ENCODE measurements at regions not wholly inside any gene's neighbourhood (a gene's known extent, or its start where the extent isn't known, plus 50 kb on each side); places are given as distances from the start of the nearest gene placed in this dataset.

DNA sequence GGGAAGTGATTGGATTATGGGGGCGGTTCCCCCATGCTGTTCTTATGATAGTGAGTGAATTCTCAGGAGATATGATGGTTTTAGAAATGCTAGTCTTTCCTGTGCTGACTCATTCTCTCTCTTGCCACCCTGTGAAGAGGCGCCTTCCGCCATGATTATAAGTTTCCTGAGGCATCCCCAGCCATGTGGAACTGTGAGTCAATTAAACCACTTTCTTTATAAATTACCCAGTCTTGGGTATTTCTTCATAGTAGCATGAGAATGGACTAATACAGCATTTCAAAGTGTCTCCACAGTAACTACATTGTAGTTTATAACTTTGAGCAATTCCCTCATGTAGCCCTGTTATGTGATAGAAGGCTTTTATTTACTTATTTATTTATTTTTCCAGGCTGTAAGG is 128.8 kb upstream of the CHRNA7 start:
- DNase-seq (ENCODE audit: low read depth, low spot score): no peak
- peaks cover 8% of the 10 kb centered on the region for H3K9me3 ChIP-seq (ENCODE audit: control insufficient read depth, insufficient read depth, low read length)
- no peaks in the 10 kb centered on the region for H3K27me3 ChIP-seq (ENCODE audit: control insufficient read depth, insufficient read depth, low read length)
- H3K27ac ChIP-seq (ENCODE audit: low read depth, low read length): no peak overlapping the region
- CTCF ChIA-PET: no interaction called here
- no peak overlapping the region for H3K4me3 ChIP-seq (ENCODE audit: low read depth, low read length)
- POLR2A ChIA-PET: no interaction called here
- TF ChIP-seq, protein P1, sequence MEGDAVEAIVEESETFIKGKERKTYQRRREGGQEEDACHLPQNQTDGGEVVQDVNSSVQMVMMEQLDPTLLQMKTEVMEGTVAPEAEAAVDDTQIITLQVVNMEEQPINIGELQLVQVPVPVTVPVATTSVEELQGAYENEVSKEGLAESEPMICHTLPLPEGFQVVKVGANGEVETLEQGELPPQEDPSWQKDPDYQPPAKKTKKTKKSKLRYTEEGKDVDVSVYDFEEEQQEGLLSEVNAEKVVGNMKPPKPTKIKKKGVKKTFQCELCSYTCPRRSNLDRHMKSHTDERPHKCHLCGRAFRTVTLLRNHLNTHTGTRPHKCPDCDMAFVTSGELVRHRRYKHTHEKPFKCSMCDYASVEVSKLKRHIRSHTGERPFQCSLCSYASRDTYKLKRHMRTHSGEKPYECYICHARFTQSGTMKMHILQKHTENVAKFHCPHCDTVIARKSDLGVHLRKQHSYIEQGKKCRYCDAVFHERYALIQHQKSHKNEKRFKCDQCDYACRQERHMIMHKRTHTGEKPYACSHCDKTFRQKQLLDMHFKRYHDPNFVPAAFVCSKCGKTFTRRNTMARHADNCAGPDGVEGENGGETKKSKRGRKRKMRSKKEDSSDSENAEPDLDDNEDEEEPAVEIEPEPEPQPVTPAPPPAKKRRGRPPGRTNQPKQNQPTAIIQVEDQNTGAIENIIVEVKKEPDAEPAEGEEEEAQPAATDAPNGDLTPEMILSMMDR (IDR thresholded peaks at IDR 0.05; ENCODE audit: low read depth, low read length): no peak

DNA sequence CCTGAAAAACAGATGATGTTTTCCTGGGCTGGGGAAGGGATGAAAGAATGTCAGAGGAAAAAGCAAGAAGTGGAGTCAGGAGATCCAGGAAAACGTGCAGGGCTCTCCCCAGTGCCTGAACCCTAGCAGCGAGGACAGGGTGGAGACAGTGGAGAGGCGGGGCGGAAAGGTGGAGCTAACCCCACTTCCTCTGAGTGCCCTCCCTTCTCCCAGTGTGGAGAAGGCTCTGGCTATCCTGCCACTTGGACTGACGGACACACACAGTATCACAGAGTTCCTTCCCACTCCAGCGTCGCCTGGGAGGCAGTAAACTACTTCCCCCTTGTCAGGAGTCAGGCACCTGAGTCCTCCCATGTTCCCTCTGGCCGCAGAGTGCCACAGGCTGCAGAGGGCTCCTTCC is 125.3 kb upstream of the CHRNA7 start:
- Histone ChIP-seq H3K4me3 (ENCODE audit: low read depth, low read length) (no peak overlapping the region), H3K27ac (ENCODE audit: low read depth, low read length) (no peak overlapping the region), H3K9me3 (ENCODE audit: control insufficient read depth, insufficient read depth, low read length) (peaks cover 30% of the 10 kb centered on the region), H3K27me3 (ENCODE audit: control insufficient read depth, insufficient read depth, low read length) (no peaks in the 10 kb centered on the region)
- DNase-seq (ENCODE audit: low read depth, low spot score): no peak
- ChIA-PET CTCF (interaction anchor here (1.3 kb wide), 1 partner anchor 334 kb away, joined by 3 read pairs; no protein-coding TSS in a partner anchor), POLR2A (no interaction called here)
- TF ChIP-seq, protein P1 (IDR thresholded peaks at IDR 0.05; ENCODE audit: low read depth, low read length): no peak

DNA sequence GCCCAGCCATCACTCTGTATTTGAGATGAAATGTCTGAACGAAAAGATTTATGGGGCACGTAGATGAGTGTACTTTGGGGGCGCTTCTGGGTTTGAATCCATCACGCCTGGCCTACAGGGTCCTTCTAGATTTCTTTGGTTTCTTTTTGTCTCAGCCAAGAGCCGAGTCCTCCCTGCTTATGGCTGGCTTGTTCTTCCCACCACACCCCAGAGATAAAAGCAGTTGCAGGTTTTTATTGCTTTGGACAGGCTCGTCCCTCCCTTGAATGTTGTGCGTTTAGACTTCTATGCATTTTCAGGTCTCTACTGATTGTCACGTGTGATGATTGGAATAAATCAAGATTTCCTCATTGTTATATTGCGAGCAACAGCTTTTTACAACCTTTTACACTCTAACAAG is 104.8 kb upstream of the CHRNA7 start:
- CTCF ChIA-PET: interaction anchor here (0.6 kb wide), 1 partner anchor 22 kb away, joined by 4 read pairs; no protein-coding TSS in a partner anchor
- TF ChIP-seq, protein P1 (IDR thresholded peaks at IDR 0.05; ENCODE audit: low read depth, low read length): no peak
- DNase-seq (ENCODE audit: low read depth, low spot score): no peak
- no peak overlapping the region for H3K27ac ChIP-seq (ENCODE audit: low read depth, low read length)
- H3K9me3 ChIP-seq (ENCODE audit: control insufficient read depth, insufficient read depth, low read length): peaks cover 7% of the 10 kb centered on the region
- POLR2A ChIA-PET: no interaction called here
- no peak overlapping the region for H3K4me3 ChIP-seq (ENCODE audit: low read depth, low read length)
- H3K27me3 ChIP-seq (ENCODE audit: control insufficient read depth, insufficient read depth, low read length): no peaks in the 10 kb centered on the region

DNA sequence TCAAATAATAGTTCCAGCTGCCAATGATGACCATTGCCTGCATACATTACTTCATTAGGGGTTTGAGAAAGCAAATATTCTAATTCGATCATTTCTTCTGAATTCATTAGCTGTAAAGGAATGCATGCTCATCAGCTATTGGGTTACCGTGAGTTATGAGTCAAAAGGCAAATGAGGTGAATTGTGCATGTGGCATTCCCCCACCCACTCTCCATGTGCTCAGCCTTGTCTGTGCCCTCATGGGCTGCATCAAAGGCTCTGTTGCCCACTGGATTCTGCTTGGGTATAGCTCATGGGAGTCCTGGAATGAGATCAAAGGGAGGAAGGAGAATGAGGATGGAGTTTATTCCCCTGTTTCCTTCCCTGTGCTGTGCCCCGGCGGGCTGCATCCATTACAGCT is 99.3 kb upstream of the CHRNA7 start:
- no peak overlapping the region for H3K4me3 ChIP-seq (ENCODE audit: low read depth, low read length)
- no peak for DNase-seq (ENCODE audit: low read depth, low spot score)
- POLR2A ChIA-PET: no interaction called here
- CTCF ChIA-PET: no interaction called here
- TF ChIP-seq, protein P1 (IDR thresholded peaks at IDR 0.05; ENCODE audit: low read depth, low read length): no peak
- H3K27ac ChIP-seq (ENCODE audit: low read depth, low read length): no peak overlapping the region
- H3K9me3 ChIP-seq (ENCODE audit: control insufficient read depth, insufficient read depth, low read length): no peaks in the 10 kb centered on the region
- no peaks in the 10 kb centered on the region for H3K27me3 ChIP-seq (ENCODE audit: control insufficient read depth, insufficient read depth, low read length)

DNA sequence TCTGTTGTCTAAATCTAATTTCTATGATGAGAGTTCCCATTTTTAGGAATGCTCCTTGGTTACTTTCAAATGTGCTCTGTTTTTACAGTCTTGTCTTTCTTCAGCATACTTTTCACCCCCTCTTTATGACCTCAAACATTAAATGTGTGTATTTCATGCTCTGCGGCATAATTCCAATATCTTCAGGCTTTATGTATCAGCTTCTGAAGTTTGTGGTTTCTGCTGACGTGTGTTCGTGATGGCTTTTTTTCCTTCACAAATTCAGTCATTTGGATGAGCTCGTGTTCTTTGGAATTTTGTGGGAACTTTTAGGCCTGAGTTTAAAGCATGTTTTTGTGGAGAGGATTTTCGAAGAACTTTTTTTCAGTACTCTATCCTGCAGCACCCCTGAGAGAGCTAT is 97.7 kb upstream of the CHRNA7 start:
- Histone ChIP-seq H3K27ac (ENCODE audit: low read depth, low read length) (no peak overlapping the region), H3K9me3 (ENCODE audit: control insufficient read depth, insufficient read depth, low read length) (no peaks in the 10 kb centered on the region), H3K4me3 (ENCODE audit: low read depth, low read length) (no peak overlapping the region), H3K27me3 (ENCODE audit: control insufficient read depth, insufficient read depth, low read length) (no peaks in the 10 kb centered on the region)
- POLR2A ChIA-PET: no interaction called here
- TF ChIP-seq, protein P1 (IDR thresholded peaks at IDR 0.05; ENCODE audit: low read depth, low read length): no peak
- CTCF ChIA-PET: no interaction called here
- DNase-seq (ENCODE audit: low read depth, low spot score): no peak
